Sigmoid colon (tissue), 4 donors: ENCODE measurements at regions not wholly inside any gene's neighbourhood (a gene's known extent, or its start where the extent isn't known, plus 50 kb on each side); places are given as distances from the start of the nearest gene placed in this dataset.

Experiments
- POLR2AphosphoS5 ChIP-seq, 4 donors: sonication (generic); formaldehyde crosslinking; IDR thresholded peaks; one replicate each; pipeline ENCODE4 v1.6.1; 2017; ENCODE audit warnings: antibody characterized with exemption in 4 of 4
- TF ChIP-seq, protein P1 (sequence below), 4 experiments: fragments of 450-650 bp in 3 of 4; fragments of 200-600 bp in 1 of 4; IDR thresholded peaks; one replicate each; pipeline ENCODE4 v1.5.1; 2016 to 2019; ENCODE audit warnings: antibody characterized with exemption in 4 of 4, mild to moderate bottlenecking in 3 of 4, moderate library complexity in 2 of 4

DNA sequence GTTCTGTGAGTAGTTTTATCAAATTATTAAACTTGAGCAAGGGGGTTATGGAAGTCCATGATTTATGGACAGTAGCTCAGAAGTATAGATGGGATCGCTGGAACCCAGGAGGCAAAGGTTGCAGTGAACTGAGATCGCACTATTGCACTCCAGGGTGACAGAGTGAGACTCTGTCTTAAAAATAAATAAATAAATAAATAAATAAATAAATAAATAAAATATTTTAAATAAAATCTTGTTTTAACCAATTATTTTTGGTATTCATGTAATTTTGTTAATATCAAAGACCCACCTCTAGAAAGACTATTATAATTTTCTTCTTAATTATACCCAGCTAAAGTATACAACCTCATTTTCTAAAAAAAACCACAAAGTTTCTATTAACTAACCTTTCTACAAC is 134.3 kb downstream of the ZNF37A start:
- no peak for TF ChIP-seq POLR2AphosphoS5 (IDR thresholded peaks at IDR 0.05)
- TF ChIP-seq, protein P1, sequence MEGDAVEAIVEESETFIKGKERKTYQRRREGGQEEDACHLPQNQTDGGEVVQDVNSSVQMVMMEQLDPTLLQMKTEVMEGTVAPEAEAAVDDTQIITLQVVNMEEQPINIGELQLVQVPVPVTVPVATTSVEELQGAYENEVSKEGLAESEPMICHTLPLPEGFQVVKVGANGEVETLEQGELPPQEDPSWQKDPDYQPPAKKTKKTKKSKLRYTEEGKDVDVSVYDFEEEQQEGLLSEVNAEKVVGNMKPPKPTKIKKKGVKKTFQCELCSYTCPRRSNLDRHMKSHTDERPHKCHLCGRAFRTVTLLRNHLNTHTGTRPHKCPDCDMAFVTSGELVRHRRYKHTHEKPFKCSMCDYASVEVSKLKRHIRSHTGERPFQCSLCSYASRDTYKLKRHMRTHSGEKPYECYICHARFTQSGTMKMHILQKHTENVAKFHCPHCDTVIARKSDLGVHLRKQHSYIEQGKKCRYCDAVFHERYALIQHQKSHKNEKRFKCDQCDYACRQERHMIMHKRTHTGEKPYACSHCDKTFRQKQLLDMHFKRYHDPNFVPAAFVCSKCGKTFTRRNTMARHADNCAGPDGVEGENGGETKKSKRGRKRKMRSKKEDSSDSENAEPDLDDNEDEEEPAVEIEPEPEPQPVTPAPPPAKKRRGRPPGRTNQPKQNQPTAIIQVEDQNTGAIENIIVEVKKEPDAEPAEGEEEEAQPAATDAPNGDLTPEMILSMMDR (IDR thresholded peaks at IDR 0.05) = no peak
